Glomerular visceral epithelial cell (primary cell): ENCODE measurements at regions not wholly inside any gene's neighbourhood (a gene's known extent, or its start where the extent isn't known, plus 50 kb on each side); places are given as distances from the start of the nearest gene placed in this dataset.
"Not testable (repeated sequence)": the region's sequence is repeated elsewhere in the genome, so short reads cannot be mapped to it uniquely, and the experiment has no call there.

Experiments
- DNase-seq: peaks from one replicate; pipeline ENCODE4 v3.0.0-alpha.2; 2016; ENCODE audit errors: extremely low spot score

- DNase-seq = not testable (repeated sequence)
Observed at GRCh38 chr12:17007442-17008040, 401.6 kb upstream of the LMO3 start.

DNA sequence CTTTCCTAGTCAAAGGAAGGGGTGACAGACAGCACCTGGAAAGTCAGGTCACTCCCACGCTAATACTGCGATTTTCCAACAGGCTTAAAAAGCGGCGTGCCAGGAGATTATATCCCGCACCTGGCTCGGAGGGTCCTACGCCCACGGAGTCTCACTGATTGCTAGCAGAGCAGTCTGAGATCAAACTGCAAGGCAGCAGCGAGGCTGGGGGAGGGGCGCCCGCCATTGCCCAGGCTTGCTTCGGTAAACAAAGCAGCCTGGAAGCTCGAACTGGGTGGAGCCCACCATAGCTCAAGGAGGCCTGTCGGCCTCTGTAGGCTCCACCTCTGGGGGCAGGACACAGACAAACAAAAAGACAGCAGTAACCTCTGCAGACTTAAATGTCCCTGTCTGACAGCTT, 392.6 kb upstream of the LMO3 start:
- not testable (repeated sequence) for DNase-seq

DNA sequence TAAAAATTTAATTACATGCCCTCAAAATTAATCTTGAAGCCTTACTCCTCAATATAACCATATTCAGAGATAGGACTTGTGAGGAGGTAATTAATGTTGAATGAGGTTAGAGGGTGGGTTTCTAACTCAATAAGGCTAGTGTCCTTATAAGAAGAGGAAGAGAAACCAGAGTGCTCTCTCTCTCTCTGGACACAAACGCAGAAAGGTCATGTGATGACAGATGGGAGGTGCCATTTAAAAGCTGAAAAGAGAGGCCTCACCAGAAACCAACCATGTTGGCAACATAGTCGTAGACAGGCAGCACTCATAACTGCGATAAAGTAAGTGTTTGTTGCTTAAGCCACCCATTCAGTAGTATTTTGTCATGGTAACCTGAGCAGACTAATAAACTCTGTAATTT, 378.5 kb upstream of the LMO3 start:
- no peak for DNase-seq

- peak; percentile 10 for DNase-seq
Observed at GRCh38 chr12:16972923-16973770, 367.2 kb upstream of the LMO3 start.

DNA sequence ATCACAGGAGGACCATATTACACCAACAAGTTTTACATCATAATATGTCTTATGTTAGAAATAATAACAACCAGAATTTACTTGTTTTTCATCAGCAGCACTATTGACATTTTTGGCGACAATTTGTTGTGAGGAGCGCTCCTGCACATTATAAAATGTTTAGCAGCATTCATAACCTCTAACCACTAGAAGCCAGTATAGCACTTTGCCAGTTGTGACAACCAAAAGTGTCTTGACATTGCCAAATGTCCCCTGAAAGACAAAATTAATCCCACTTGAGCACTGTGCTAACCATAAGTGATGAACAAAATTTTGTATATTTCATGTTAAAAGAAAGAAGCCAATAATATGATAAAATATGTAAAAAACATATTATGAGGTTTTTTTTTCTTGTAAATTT, 356.9 kb upstream of the LMO3 start:
- no peak for DNase-seq

- peak; percentile 58 for DNase-seq
Observed at GRCh38 chr12:16955083-16955657, 349.2 kb upstream of the LMO3 start.

DNA sequence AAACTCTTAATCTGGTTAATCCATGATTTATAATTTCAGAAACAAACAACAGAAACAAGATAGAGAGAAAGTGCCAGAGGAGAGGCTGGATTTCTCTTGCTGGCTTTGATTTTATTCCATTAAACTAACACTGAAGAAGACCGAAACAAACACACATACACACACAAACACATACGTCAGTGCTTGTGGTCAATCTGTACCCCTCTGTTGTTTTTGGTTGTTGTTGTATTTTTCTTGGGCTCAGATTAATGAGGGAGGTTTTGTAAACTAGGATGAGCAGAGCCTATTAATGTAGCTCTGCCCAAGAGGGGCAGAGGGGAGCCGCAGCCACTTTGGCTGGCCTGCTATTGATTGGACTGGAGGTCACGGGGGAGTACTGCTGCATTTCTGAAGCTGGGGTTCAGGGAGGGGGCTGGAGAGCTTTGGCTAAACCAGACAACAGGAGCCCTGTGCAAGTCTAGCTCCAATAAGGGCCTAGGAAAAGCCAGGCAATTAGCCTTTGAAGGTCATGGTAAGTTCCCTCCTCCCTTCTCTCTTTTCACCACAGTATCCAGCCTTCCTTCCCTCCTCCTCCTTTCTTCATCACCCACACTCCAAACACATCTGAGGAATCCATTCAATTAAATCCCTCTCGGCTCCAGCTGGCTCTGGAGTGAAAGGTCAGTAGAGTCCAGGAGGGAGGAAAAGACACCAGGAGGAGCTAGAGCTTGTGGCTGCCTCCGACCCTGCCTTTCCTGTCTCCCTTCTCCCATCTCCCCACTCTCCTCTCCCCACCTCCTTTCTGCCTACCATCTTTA, 344.1 kb upstream of the LMO3 start:
- DNase-seq = no peak

- DNase-seq = no peak
Observed at GRCh38 chr12:16949371-16949770, 343.4 kb upstream of the LMO3 start.

DNA sequence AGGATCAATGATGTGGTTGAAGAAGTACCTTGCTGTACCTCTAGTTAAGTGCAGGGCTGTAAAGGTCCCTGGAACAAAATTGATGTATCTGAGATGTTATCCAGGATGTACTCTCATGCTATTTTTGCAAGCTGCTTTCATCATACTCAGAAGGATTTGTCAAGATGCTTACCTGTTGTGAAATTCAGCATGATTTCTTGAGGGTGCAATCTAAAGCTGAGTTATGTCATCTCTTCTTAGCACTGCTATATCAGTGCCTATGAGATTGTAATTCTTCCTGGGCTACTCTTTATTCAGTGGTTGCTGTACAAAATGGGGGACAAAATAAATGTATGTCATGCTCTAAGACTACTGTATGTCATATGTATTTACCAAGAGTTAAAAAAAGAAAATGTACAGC, 340.7 kb upstream of the LMO3 start:
- DNase-seq = no peak

- peak; percentile 79 for DNase-seq
Observed at GRCh38 chr12:16939871-16940306, 333.9 kb upstream of the LMO3 start.

- DNase-seq = no peak
Observed at GRCh38 chr12:16927259-16927658, 321.3 kb upstream of the LMO3 start.

DNA sequence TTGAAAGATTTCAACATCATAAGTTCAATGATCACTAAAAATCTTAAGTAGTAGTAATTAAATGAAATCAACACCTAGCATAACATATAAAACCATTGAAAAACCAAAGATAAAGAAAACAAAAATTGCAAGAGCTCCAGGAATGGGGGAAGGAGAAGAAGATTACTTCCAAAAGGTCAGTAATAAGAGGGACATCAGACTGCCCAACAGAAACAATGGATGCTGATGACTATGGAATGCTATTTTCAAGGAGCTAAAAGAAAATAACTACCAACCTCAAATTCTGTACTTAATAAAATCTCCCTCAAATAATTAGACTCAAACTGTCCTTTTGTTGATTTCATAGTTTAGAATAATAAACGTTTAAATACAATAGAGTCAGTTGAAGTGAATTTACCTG, 314.5 kb upstream of the LMO3 start:
- DNase-seq = no peak

GRCh38 chr12:16919551-16919950, 313.6 kb upstream of the LMO3 start:
- no peak for DNase-seq

GRCh38 chr12:16914853-16915252, 308.9 kb upstream of the LMO3 start:
- no peak for DNase-seq

GRCh38 chr12:16913832-16914490, 308.0 kb upstream of the LMO3 start:
- DNase-seq = no peak

- DNase-seq = no peak
Observed at GRCh38 chr12:16901946-16902345, 296.0 kb upstream of the LMO3 start.

GRCh38 chr12:16893426-16893825, 287.5 kb upstream of the LMO3 start:
- no peak for DNase-seq

DNA sequence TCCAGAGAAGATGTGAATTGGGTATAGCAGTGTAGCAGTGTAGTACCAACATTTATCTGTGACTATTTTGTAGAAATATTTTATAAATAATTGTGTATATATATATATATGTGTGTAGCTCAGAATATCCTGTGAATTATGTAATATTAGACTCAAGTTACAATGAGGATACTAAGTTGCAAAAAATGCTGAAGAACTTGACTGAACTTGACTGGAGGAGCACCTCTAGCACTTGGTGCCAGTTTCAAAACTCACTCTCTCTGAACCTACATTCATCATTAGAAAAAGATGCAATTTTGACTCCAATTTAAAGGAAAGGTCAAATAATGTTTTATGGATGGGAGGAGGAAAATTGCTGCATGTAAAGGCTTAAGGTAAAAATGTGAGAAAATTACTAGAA, 285.7 kb upstream of the LMO3 start:
- no peak for DNase-seq

DNA sequence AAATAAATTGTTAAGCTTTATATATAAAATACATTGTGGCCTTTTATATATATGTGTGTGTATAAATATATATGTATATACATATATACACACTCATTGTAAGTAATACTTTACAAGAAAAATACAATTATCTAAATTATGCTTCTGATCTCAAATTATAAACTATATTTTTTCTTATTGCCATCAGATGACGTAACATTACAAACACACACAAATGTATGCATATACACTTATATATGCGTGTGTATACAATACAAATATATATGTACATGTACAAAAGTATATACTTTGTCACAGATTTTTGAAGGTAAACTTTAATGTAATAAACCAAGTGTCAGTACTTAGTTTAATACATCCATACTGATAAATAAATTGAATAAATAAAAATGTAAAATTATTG, 278.9 kb upstream of the LMO3 start:
- DNase-seq = no peak

DNA sequence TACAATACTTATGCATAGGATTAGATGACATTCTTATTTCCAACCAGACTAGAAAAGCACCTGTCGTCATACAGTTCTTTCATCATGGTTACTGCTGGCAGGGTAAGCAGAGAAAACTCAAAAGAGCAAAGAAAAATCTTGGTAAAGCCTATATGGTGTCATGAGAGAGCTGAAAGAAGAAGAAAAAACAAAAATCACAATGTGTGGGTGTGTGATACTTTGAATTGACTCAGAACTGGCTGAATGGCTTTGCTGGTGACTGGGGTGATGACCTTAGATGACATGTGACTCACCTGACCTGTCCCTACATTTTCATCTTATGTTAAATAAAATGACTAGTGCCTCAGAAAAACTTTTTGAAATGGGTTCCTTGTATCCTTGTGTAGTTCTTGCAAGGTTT, 278.1 kb upstream of the LMO3 start:
- DNase-seq = no peak

GRCh38 chr12:16881986-16882570, 276.1 kb upstream of the LMO3 start:
- no peak for DNase-seq
